Astrocyte of the cerebellum (primary cell): ENCODE measurements at regions not wholly inside any gene's neighbourhood (a gene's known extent, or its start where the extent isn't known, plus 50 kb on each side); places are given as distances from the start of the nearest gene placed in this dataset.

Source experiments
- DNase-seq: peaks from one replicate; pipeline ENCODE4 v3.0.0-alpha.2; 2011; ENCODE audit warnings: low read depth
- H3K4me3 ChIP-seq: 2 replicates; pipeline ENCODE4 v1.5.1; 2011; ENCODE audit warnings: mild to moderate bottlenecking, low read depth, low read length, moderate library complexity
- in situ Hi-C: cut with HindIII; loops from 2 replicates; pipeline ENCODE4 v1.10.0; 2017; ENCODE audit warnings: low sequenced_read_pairs
- TF ChIP-seq, protein P1 (sequence below): IDR thresholded peaks from 2 replicates; pipeline ENCODE4 v1.5.1; 2012; ENCODE audit warnings: low read length, low read depth, moderate library complexity, mild to moderate bottlenecking; ENCODE audit errors: missing control alignments

GRCh38 chr15:79167776-79168175, 77.2 kb upstream of the RASGRF1 start:
- H3K4me3 ChIP-seq, result no peak overlapping the region
- TF ChIP-seq, protein P1, sequence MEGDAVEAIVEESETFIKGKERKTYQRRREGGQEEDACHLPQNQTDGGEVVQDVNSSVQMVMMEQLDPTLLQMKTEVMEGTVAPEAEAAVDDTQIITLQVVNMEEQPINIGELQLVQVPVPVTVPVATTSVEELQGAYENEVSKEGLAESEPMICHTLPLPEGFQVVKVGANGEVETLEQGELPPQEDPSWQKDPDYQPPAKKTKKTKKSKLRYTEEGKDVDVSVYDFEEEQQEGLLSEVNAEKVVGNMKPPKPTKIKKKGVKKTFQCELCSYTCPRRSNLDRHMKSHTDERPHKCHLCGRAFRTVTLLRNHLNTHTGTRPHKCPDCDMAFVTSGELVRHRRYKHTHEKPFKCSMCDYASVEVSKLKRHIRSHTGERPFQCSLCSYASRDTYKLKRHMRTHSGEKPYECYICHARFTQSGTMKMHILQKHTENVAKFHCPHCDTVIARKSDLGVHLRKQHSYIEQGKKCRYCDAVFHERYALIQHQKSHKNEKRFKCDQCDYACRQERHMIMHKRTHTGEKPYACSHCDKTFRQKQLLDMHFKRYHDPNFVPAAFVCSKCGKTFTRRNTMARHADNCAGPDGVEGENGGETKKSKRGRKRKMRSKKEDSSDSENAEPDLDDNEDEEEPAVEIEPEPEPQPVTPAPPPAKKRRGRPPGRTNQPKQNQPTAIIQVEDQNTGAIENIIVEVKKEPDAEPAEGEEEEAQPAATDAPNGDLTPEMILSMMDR, result no peak
- no peak for DNase-seq
- in situ Hi-C loops, result no loop called here

- in situ Hi-C loops, result no loop called here
- TF ChIP-seq, protein P1, result no peak
- DNase-seq, result no peak
- no peak overlapping the region for H3K4me3 ChIP-seq
These were observed 75.9 kb upstream of the RASGRF1 start for GRCh38 chr15:79166311-79166955.

DNA sequence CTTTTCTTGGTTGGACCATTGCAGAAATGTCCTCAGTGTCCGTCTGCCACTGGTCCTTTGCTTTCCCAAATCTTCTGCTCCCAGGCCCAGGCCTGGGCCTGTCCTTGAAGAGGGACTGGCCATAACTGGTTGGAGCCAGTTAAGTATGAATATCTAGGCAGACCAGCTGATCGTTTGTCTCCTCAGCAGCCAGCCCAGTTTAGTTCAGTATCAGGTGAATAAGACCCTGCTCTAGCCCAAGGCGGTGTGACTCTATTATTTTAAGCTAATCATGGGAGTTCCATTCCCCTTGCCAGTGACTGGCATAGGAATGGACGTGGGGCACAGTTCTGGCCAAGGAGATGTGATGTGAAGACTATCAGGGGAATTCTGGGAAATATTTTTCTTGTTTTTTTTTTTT, 73.9 kb upstream of the RASGRF1 start:
- DNase-seq, result no peak
- H3K4me3 ChIP-seq, result no peak overlapping the region
- in situ Hi-C loops, result no loop called here
- TF ChIP-seq, protein P1, result no peak

- no peak overlapping the region for H3K4me3 ChIP-seq
- TF ChIP-seq, protein P1, result no peak
- DNase-seq, result no peak
- in situ Hi-C loops, result no loop called here
These were observed 73.5 kb upstream of the RASGRF1 start for GRCh38 chr15:79164043-79164442.

GRCh38 chr15:79163395-79163794, 72.8 kb upstream of the RASGRF1 start:
- TF ChIP-seq, protein P1, result no peak
- no peak overlapping the region for H3K4me3 ChIP-seq
- DNase-seq, result no peak
- in situ Hi-C loops, result no loop called here

GRCh38 chr15:79161837-79162508, 71.4 kb upstream of the RASGRF1 start:
- TF ChIP-seq, protein P1, result no peak
- no peak for DNase-seq
- H3K4me3 ChIP-seq, result no peak overlapping the region
- in situ Hi-C loops, result no loop called here
